HL-60 (cell line): ENCODE measurements at regions not wholly inside any gene's neighbourhood (a gene's known extent, or its start where the extent isn't known, plus 50 kb on each side); places are given as distances from the start of the nearest gene placed in this dataset.

Source experiments
- CTCF ChIP-seq: IDR thresholded peaks from one replicate; pipeline ENCODE4 v1.5.1; 2011; ENCODE audit warnings: low read length, control low read depth, inconsistent platforms; ENCODE audit not compliant: insufficient read depth
- GABPA ChIP-seq: IDR thresholded peaks from 2 replicates; pipeline ENCODE4 v1.6.1; 2012; ENCODE audit warnings: low read depth
- POLR2AphosphoS5 ChIP-seq: IDR thresholded peaks from 2 replicates; pipeline ENCODE4 v1.6.1; 2012; ENCODE audit warnings: low read depth
- REST ChIP-seq: IDR thresholded peaks from 2 replicates; pipeline ENCODE4 v1.6.1; 2012; ENCODE audit warnings: low read depth; ENCODE audit not compliant: insufficient replicate concordance

GRCh38 chr11:69880041-69880825, 61.0 kb upstream of the FGF3 start:
- TF ChIP-seq CTCF = no peak
- no peak for TF ChIP-seq POLR2AphosphoS5
- TF ChIP-seq REST = no peak
- TF ChIP-seq GABPA = no peak
